ENCODE measurements at regions not wholly inside any gene's neighbourhood (a gene's known extent, or its start where the extent isn't known, plus 50 kb on each side); places are given as distances from the start of the nearest gene placed in this dataset.

GRCh38 chr2:216932113-216932862 is 72.4 kb upstream of the TNP1 start:
- no peak for TF ChIP-seq CTCF (conservative IDR thresholded peaks at IDR 0.05; ENCODE audit: low read length)
- no peak for TF ChIP-seq EZH2phosphoT487 (IDR thresholded peaks at IDR 0.05; ENCODE audit: borderline replicate concordance, low read depth, low read length)
